ENCODE measurements at regions not wholly inside any gene's neighbourhood (a gene's known extent, or its start where the extent isn't known, plus 50 kb on each side); places are given as distances from the start of the nearest gene placed in this dataset.

DNA sequence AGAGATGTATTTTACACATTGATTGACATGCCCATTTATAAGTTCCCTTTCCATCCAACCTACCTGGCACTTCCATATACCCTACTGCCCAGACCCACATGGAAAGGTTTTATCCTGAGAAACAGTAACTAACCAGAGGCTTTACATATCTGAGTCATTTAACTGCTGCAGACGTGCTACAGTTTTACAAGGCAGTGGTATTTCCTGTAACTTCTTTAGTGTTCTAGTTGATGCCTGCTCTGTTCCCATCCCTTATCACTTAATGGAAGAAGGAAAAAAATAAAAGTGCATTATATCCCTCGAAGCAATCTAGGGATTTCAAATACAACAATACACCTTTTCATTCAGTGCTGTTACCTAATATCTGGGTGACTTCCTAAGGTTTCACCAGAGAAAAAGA, 107.1 kb downstream of the TMCO5A start:
- no peak for DNase-seq
- Histone ChIP-seq H3K27me3 (no peaks in the 10 kb centered on the region), H3K4me3 (no peak overlapping the region), H3K4me1 (ENCODE audit: insufficient read depth) (peaks cover 8% of the 10 kb centered on the region), H3K9me3 (no peaks in the 10 kb centered on the region), H3K27ac (no peak overlapping the region), H3K36me3 (no peaks in the 10 kb centered on the region)
- WGBS, 3 donors: 41 to 47% (median 46%) methylated on average over 2 of the region's 2 CpGs
- intact Hi-C loops (cut with DNase I): no loop called here
- no peak for TF ChIP-seq POLR2A (IDR thresholded peaks at IDR 0.05)
- no peak for TF ChIP-seq EP300 (IDR thresholded peaks at IDR 0.05)
- TF ChIP-seq, protein P1, sequence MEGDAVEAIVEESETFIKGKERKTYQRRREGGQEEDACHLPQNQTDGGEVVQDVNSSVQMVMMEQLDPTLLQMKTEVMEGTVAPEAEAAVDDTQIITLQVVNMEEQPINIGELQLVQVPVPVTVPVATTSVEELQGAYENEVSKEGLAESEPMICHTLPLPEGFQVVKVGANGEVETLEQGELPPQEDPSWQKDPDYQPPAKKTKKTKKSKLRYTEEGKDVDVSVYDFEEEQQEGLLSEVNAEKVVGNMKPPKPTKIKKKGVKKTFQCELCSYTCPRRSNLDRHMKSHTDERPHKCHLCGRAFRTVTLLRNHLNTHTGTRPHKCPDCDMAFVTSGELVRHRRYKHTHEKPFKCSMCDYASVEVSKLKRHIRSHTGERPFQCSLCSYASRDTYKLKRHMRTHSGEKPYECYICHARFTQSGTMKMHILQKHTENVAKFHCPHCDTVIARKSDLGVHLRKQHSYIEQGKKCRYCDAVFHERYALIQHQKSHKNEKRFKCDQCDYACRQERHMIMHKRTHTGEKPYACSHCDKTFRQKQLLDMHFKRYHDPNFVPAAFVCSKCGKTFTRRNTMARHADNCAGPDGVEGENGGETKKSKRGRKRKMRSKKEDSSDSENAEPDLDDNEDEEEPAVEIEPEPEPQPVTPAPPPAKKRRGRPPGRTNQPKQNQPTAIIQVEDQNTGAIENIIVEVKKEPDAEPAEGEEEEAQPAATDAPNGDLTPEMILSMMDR (IDR thresholded peaks at IDR 0.05): no peak

- no peak overlapping the region for H3K27ac ChIP-seq
- peaks cover 8% of the 10 kb centered on the region for H3K4me1 ChIP-seq (ENCODE audit: insufficient read depth)
- no peaks in the 10 kb centered on the region for H3K27me3 ChIP-seq
- intact Hi-C loops (cut with DNase I): no loop called here
- DNase-seq: no peak
- H3K9me3 ChIP-seq: no peaks in the 10 kb centered on the region
- H3K36me3 ChIP-seq: no peaks in the 10 kb centered on the region
- 82 to 96% (median 91%) methylated on average over 1 of the region's 1 CpG for WGBS, 3 donors
- TF ChIP-seq POLR2A (IDR thresholded peaks at IDR 0.05) (no peak), EP300 (IDR thresholded peaks at IDR 0.05) (no peak)
- TF ChIP-seq, protein P1 (IDR thresholded peaks at IDR 0.05): no peak
- H3K4me3 ChIP-seq: no peak overlapping the region
Observed at GRCh38 chr15:38042211-38042610, 107.8 kb downstream of the TMCO5A start.

GRCh38 chr15:38042707-38043445, 108.4 kb downstream of the TMCO5A start:
- H3K4me1 ChIP-seq (ENCODE audit: insufficient read depth): peaks cover 8% of the 10 kb centered on the region
- H3K4me3 ChIP-seq: no peak overlapping the region
- peak overlapping the region in 1 of 2 donors; percentile 18 for H3K27ac ChIP-seq
- TF ChIP-seq EP300 (IDR thresholded peaks at IDR 0.05): no peak
- TF ChIP-seq POLR2A (IDR thresholded peaks at IDR 0.05): no peak
- TF ChIP-seq, protein P1 (IDR thresholded peaks at IDR 0.05): no peak
- no peaks in the 10 kb centered on the region for H3K9me3 ChIP-seq
- intact Hi-C loops (cut with DNase I): no loop called here
- H3K36me3 ChIP-seq: no peaks in the 10 kb centered on the region
- peak; percentile 45 to 83 (median 57) for DNase-seq
- no peaks in the 10 kb centered on the region for H3K27me3 ChIP-seq
- WGBS, 3 donors: 29 to 44% (median 37%) methylated on average over 9 of the region's 9 CpGs

DNA sequence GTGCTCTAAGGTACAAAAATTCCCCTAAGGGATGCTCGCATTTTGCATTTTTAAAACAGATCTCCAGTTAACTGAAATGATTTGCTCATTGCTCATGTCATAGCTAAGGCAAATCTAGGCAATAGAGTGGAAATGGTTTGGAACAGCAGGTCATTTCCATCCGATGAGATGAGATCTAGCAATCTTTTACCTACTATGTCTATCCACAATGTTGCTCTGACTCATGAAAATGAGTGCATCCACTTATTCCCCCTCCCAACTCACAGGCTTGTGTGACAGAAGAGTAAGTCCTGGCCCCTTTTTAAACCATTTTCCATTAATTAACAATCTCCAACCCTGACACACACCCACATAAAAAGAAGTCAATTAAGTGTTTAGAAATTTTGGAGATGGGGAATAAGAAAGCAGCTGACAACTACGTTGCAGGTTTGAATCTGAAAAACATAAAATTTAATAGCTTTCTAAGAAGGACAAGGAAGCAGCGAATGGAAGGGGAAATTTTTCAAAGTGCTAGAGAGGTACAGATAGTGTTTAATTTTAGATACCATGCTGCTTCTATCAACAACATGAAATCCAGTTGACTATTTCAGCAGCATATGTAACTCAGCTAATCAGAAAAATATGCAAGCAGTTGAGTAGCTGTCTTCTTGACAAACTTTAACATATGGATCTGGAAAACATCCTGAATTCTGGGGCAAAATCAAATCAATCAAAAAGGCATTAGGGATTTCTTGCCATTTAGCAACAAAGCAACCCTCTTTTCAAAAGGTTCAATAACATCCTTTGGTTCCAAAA, 112.0 kb downstream of the TMCO5A start:
- H3K36me3 ChIP-seq: no peaks in the 10 kb centered on the region
- TF ChIP-seq POLR2A (IDR thresholded peaks at IDR 0.05) (no peak), EP300 (IDR thresholded peaks at IDR 0.05) (no peak)
- TF ChIP-seq, protein P1 (IDR thresholded peaks at IDR 0.05): no peak
- intact Hi-C loops (cut with DNase I): no loop called here
- no peaks in the 10 kb centered on the region for H3K27me3 ChIP-seq
- no peak overlapping the region for H3K4me3 ChIP-seq
- WGBS, 3 donors: 74 to 78% (median 75%) methylated on average over 4 of the region's 4 CpGs
- no peaks in the 10 kb centered on the region for H3K9me3 ChIP-seq
- peaks cover 8% of the 10 kb centered on the region for H3K4me1 ChIP-seq (ENCODE audit: insufficient read depth)
- DNase-seq: no peak
- no peak overlapping the region for H3K27ac ChIP-seq

Data from ovary (tissue), 7 donors.